HL-60 (cell line): ENCODE measurements at regions not wholly inside any gene's neighbourhood (a gene's known extent, or its start where the extent isn't known, plus 50 kb on each side); places are given as distances from the start of the nearest gene placed in this dataset.

Source experiments
- POLR2AphosphoS5 ChIP-seq: IDR thresholded peaks from 2 replicates; pipeline ENCODE4 v1.6.1; 2012; ENCODE audit warnings: low read depth
- TF ChIP-seq, protein P1 (sequence below): IDR thresholded peaks from one replicate; pipeline ENCODE4 v1.5.1; 2011; ENCODE audit warnings: low read length, control low read depth, inconsistent platforms; ENCODE audit not compliant: insufficient read depth

DNA sequence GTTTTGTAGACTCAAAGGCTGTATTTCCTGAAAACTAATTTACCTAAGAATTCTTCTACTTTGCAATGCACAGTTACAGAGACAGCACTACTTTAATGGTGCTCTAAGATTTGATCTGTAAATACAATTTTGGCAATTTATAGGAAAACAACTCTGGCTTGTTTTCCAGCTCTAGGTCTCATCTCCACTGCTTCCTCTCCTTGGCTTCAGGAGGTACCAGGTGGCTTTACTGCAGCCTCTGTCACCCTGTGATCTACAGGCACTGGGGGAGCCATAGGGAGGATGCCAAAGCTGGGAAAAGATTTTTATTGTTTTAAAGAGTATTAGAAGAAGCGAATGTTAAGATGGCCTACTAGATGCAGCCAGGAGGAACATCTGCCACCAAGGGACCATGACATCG, 1563.6 kb downstream of the OLFM4 start:
- TF ChIP-seq, protein P1, sequence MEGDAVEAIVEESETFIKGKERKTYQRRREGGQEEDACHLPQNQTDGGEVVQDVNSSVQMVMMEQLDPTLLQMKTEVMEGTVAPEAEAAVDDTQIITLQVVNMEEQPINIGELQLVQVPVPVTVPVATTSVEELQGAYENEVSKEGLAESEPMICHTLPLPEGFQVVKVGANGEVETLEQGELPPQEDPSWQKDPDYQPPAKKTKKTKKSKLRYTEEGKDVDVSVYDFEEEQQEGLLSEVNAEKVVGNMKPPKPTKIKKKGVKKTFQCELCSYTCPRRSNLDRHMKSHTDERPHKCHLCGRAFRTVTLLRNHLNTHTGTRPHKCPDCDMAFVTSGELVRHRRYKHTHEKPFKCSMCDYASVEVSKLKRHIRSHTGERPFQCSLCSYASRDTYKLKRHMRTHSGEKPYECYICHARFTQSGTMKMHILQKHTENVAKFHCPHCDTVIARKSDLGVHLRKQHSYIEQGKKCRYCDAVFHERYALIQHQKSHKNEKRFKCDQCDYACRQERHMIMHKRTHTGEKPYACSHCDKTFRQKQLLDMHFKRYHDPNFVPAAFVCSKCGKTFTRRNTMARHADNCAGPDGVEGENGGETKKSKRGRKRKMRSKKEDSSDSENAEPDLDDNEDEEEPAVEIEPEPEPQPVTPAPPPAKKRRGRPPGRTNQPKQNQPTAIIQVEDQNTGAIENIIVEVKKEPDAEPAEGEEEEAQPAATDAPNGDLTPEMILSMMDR: no peak
- no peak for TF ChIP-seq POLR2AphosphoS5
